HK-2 (cell line): ENCODE measurements at regions not wholly inside any gene's neighbourhood (a gene's known extent, or its start where the extent isn't known, plus 50 kb on each side); places are given as distances from the start of the nearest gene placed in this dataset.
"Not testable (repeated sequence)": the region's sequence is repeated elsewhere in the genome, so short reads cannot be mapped to it uniquely, and the experiment has no call there.

Experiments
- DNase-seq: peaks from one replicate; pipeline ENCODE4 v3.0.0-alpha.2; 2018; ENCODE audit not compliant: unreplicated experiment

- no peak for DNase-seq
Observed at GRCh38 chr10:130261766-130262165, 125.6 kb downstream of the GLRX3 start.

- no peak for DNase-seq
Observed at GRCh38 chr10:130263289-130263688, 127.1 kb downstream of the GLRX3 start.

GRCh38 chr10:130265542-130265941 lies 129.4 kb downstream of the GLRX3 start:
- no peak for DNase-seq

GRCh38 chr10:130282492-130283218 lies 146.5 kb downstream of the GLRX3 start:
- DNase-seq = no peak

- DNase-seq = no peak
Observed at GRCh38 chr10:130283219-130283545, 147.0 kb downstream of the GLRX3 start.

- not testable (repeated sequence) for DNase-seq
Observed at GRCh38 chr10:130295761-130296160, 159.6 kb downstream of the GLRX3 start.

GRCh38 chr10:130300608-130301020 lies 164.4 kb downstream of the GLRX3 start:
- peak; percentile 4 for DNase-seq

- peak; percentile 50 for DNase-seq
Observed at GRCh38 chr10:130301021-130301892, 165.1 kb downstream of the GLRX3 start.

- no peak for DNase-seq
Observed at GRCh38 chr10:130326954-130327353, 190.8 kb downstream of the GLRX3 start.

- no peak for DNase-seq
Observed at GRCh38 chr10:130329792-130330191, 193.6 kb downstream of the GLRX3 start.

- no peak for DNase-seq
Observed at GRCh38 chr10:130333185-130333584, 197.0 kb downstream of the GLRX3 start.

GRCh38 chr10:130335336-130335735 lies 199.1 kb downstream of the GLRX3 start:
- DNase-seq = no peak

GRCh38 chr10:130336617-130337304 lies 200.6 kb downstream of the GLRX3 start:
- DNase-seq = no peak

GRCh38 chr10:130337305-130337640 lies 201.1 kb downstream of the GLRX3 start:
- no peak for DNase-seq

- no peak for DNase-seq
Observed at GRCh38 chr10:130337696-130338635, 201.8 kb downstream of the GLRX3 start.

- DNase-seq = no peak
Observed at GRCh38 chr10:130338636-130339024, 202.4 kb downstream of the GLRX3 start.

GRCh38 chr10:130339091-130339490 lies 202.9 kb downstream of the GLRX3 start:
- no peak for DNase-seq

GRCh38 chr10:130339911-130340310 lies 203.7 kb downstream of the GLRX3 start:
- DNase-seq = no peak

- no peak for DNase-seq
Observed at GRCh38 chr10:130340816-130341215, 204.6 kb downstream of the GLRX3 start.

- DNase-seq = no peak
Observed at GRCh38 chr10:130341356-130341755, 205.2 kb downstream of the GLRX3 start.

- no peak for DNase-seq
Observed at GRCh38 chr10:130345728-130346127, 209.5 kb downstream of the GLRX3 start.

- DNase-seq = no peak
Observed at GRCh38 chr10:130350996-130351395, 214.8 kb downstream of the GLRX3 start.
